GM21423 (cell line): ENCODE measurements at regions not wholly inside any gene's neighbourhood (a gene's known extent, or its start where the extent isn't known, plus 50 kb on each side); places are given as distances from the start of the nearest gene placed in this dataset.

Experiments used
- ATAC-seq: cut with Tn5 transposase; IDR thresholded peaks from one replicate; pipeline ENCODE4 v1.9.1; 2021; ENCODE audit warnings: mild to moderate bottlenecking, moderate library complexity; ENCODE audit not compliant: unreplicated experiment

- ATAC-seq = no peak
These were observed 312.0 kb upstream of the ZMIZ1 start for GRCh38 chr10:78756604-78757343.

GRCh38 chr10:78757344-78757925 is 311.3 kb upstream of the ZMIZ1 start:
- no peak for ATAC-seq

- no peak for ATAC-seq
These were observed 310.6 kb upstream of the ZMIZ1 start for GRCh38 chr10:78758176-78758575.

GRCh38 chr10:78759456-78760120 is 309.2 kb upstream of the ZMIZ1 start:
- ATAC-seq = no peak

- ATAC-seq = no peak
These were observed 308.1 kb upstream of the ZMIZ1 start for GRCh38 chr10:78760463-78761310.

GRCh38 chr10:78761311-78761781 is 307.4 kb upstream of the ZMIZ1 start:
- ATAC-seq = no peak

- no peak for ATAC-seq
These were observed 306.6 kb upstream of the ZMIZ1 start for GRCh38 chr10:78762086-78762630.

- no peak for ATAC-seq
These were observed 305.5 kb upstream of the ZMIZ1 start for GRCh38 chr10:78763234-78763633.

GRCh38 chr10:78763651-78764395 is 304.9 kb upstream of the ZMIZ1 start:
- ATAC-seq = no peak

GRCh38 chr10:78764436-78764835 is 304.3 kb upstream of the ZMIZ1 start:
- no peak for ATAC-seq

- no peak for ATAC-seq
These were observed 303.8 kb upstream of the ZMIZ1 start for GRCh38 chr10:78764846-78765430.

GRCh38 chr10:78765726-78766335 is 302.9 kb upstream of the ZMIZ1 start:
- ATAC-seq = no peak

- ATAC-seq = no peak
These were observed 302.2 kb upstream of the ZMIZ1 start for GRCh38 chr10:78766603-78767002.

- no peak for ATAC-seq
These were observed 300.5 kb upstream of the ZMIZ1 start for GRCh38 chr10:78768041-78768835.

- ATAC-seq = no peak
These were observed 299.9 kb upstream of the ZMIZ1 start for GRCh38 chr10:78768876-78769275.

GRCh38 chr10:78769526-78769925 is 299.2 kb upstream of the ZMIZ1 start:
- ATAC-seq = no peak

GRCh38 chr10:78770167-78771090 is 298.3 kb upstream of the ZMIZ1 start:
- ATAC-seq = no peak
